NCI-H1092 treated with DMSO at 0.1 percent for 48 hours (cell line): ENCODE measurements at regions not wholly inside any gene's neighbourhood (a gene's known extent, or its start where the extent isn't known, plus 50 kb on each side); places are given as distances from the start of the nearest gene placed in this dataset.
A peak's percentile ranks its signal among the peaks of the same experiment; 100 is the strongest.

Experiments used
- DNase-seq: peaks from one replicate; lab custom pipeline; 2025; lab: John Stamatoyannopoulos, UW

DNA sequence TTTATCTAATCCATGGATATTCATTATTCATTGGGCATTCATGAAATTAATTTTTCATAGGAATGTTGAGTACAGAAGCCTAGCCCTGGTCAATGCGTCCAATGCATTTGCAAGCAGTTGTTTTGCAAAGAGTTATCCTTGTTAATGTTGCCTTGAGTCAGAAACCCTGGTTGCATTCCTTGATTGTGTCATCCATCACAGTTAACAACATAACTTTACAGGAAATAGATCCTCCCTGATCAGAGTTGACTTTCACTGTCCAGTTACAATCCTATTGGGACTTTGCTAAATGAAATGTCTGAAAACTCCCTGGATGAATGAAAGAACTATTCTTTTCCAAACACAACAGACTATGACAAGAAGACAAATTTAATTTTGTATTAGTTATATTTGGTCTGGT is 924.3 kb upstream of the SLIT2 start:
- DNase-seq = no peak

DNA sequence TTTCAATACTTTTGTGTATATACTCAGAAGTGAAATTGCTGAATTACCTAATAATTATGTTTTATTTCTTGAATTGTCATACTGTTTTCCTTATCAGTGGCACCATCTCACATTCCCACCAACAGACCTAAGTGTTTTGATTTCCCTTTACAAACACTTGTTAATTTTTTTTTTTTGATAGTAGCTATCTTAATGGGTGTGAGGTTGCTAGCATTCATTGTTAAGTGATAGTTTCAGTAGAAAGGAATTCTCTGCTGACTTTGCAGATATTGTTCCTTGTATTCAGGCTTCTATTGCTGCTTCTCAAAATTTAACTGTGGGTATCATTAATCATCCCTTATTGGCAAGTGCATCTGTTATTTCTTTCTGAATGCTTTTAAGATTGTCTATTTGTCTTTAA is 927.5 kb upstream of the SLIT2 start:
- peak; percentile 58 for DNase-seq

- peak; percentile 74 for DNase-seq
These were observed 932.1 kb upstream of the SLIT2 start for GRCh38 chr4:19319607-19320006.

GRCh38 chr4:19317377-19317776 is 934.3 kb upstream of the SLIT2 start:
- DNase-seq = no peak

- DNase-seq = no peak
These were observed 937.6 kb upstream of the SLIT2 start for GRCh38 chr4:19314116-19314515.

GRCh38 chr4:19309378-19309777 is 942.3 kb upstream of the SLIT2 start:
- peak; percentile 5 for DNase-seq

- DNase-seq = no peak
These were observed 947.7 kb upstream of the SLIT2 start for GRCh38 chr4:19304028-19304427.

DNA sequence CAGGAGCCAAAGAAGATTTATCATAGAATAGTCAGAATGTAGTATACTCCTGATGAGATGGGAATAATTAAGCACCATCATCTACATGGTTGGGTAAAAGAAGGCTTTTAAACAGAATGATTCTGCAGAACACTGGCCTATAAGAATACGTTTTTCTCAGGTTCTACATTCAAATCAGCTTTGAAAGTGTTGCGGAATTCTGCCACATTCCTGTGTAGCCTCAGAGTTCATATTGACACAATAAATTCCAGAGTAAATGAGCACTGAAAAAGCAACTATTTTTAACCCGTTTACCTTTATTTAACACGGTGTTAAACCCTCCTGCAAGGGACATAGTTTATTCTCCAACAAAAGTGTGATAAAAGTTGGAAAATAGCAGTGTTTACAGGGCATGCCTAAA is 950.2 kb upstream of the SLIT2 start:
- no peak for DNase-seq

DNA sequence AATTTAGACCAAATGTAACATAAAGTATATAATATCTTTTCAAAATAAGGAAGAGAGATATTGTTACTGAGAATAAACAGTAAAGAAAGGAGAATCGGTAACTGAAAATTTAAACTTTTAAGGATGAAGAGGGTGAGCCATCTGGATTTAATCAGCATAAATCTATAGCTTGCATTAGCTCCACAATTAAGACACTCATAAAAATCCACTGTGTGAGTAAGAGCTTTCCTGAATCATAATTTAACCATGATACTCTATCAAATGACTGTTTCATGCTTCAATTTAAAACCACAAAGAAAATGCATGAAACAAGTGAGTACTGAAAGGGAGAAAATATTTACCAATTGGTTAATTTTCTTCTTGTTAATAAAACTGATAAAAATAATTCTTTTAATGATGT is 951.5 kb upstream of the SLIT2 start:
- no peak for DNase-seq

DNA sequence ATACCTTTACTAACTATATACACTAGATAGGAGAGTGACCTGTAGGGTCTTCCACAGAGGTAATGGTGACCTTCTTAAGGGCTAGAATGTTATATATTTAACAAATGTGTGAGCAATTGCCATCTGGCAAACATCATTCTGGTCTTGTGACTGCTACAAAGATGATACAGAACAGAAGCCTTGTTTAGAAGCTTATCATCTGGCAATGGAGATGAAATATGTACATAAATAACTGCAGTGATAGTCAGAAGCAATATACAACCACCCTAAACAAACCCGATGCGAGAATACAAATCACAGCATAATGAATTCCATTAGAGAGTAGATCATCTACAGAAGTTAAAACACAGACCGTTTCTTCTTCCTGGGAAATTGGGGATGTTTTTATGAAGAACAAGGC is 952.7 kb upstream of the SLIT2 start:
- no peak for DNase-seq

- DNase-seq = no peak
These were observed 957.9 kb upstream of the SLIT2 start for GRCh38 chr4:19293781-19294180.

DNA sequence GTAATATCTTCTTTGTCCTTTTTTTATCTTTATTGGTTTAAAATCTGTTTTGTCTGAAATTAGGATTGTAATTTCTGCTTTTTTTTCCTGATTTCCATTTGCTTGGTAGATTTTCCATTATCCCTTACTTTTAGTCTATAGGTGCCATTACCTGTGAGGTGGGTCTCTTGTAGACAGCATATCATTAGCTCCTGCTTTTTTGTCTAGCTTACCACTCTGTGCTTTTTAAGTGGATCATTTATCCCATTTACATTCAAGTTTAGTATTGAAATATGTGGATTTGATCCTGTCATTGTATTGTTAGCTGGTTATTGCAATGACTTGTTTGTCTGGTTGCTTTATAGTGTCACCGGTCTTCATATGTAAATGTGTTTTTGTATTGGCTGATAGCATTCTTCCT is 958.6 kb upstream of the SLIT2 start:
- no peak for DNase-seq

DNA sequence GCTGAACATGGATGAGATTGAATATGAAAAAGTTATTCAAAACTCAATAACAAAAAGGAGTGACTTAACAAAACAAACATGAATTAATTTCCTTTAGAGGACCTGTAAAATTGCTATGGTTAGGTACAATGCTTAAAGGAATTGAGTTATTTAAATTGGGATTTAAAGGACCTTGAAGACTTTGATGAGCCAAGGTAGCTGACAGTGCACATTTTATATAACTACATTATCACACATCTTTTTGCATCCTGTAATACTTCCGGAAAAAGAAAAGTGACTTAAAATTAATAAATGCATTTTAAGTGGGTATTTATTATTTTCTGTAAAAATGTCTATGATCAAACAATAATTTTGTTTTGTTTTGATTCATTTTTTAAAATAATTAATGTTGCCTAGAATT is 964.8 kb upstream of the SLIT2 start:
- DNase-seq = no peak

DNA sequence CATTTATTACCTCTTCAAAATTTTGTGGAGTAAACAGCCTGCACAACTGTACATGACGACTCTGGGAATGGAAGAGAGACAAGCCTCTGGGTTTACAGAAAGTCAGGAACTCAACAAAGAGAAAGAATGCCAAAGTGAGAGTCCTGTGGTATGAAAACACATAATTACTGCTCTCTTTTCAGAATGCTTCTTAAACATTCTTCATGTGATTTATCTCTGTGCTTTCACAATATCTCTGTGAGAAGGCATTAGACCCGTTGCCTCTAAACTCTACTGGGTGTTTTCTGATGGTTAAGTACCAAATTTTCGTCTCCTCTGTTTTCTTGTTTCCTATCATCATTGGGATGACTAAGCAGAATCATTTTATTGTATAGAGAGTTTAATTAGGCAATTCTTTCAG is 966.6 kb upstream of the SLIT2 start:
- no peak for DNase-seq

DNA sequence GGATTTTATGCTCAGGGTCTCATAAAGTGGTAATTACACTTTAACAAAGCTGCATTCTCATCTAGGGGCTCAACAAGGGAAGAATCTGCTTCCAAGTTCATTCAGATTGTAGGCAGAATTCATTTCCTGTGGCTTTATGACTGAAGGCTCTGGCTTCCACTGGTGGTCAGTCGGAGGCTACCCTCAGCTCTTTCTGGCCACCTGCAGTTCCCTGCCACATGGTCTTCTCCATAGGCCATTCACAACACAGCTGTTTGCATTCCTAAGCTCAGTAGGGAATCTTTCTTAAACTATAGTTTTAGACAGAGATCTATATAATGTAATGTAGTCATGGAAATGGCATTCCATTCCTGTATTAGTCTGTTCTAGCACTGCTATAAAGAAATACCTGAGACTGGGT is 973.0 kb upstream of the SLIT2 start:
- no peak for DNase-seq

DNA sequence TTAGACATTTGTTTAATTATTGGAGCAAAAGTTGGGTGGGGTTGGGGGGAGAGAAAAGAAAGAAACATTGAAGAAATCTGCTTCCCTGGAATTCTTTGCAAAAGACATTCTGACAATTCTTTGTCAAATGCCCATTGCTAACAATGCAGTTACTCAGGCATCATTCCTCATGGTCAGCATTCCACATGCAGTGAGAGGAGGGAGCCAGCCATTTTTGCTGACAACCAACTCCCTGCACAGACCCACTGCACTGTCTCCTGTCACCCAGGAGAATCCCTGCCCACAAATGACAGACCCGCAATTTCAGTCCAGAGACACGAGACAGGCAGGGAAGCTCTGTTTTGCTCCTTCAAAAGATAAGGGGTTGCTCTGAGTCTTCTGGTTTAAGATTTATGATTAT is 985.1 kb upstream of the SLIT2 start:
- DNase-seq = no peak

DNA sequence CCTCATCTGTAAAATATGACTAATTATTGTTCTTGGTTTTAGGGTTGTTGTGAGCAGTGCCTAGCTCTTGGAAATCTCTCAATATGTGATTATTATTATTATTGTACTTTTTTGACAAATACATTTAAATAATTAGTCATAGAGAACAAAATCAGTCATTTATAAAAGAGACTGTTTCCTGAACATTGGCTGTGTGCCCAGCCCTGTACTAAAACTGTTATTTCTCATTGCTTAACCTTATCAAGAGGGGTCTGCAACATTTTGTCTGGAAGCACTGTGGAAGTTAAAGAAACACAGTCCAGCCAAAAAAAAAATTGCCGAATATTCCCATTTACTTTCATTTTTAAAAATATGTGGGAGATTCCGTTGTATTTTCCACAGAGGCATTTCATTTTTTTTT is 989.2 kb upstream of the SLIT2 start:
- no peak for DNase-seq

GRCh38 chr4:19260346-19260745 is 991.4 kb upstream of the SLIT2 start:
- no peak for DNase-seq

- no peak for DNase-seq
These were observed 991.8 kb upstream of the SLIT2 start for GRCh38 chr4:19259920-19260319.

DNA sequence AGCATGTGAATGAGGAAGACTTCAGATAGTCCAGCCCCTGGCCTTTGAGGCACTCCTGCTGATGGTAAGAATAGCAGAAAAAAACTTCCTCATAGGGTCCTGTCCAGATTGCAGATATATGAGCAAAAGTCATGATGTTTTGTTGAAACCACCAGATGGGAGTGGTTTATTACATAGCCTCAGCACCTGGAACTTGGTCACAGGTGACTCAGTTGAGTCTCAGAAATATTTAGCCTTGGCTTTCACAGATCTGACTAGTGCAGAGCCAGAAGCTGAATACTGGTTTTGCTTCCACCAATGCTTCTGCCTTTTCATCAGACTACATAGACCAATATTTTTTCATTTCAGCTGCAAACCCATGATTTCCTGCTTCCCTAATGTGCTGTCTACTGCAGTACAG is 994.9 kb upstream of the SLIT2 start:
- no peak for DNase-seq

DNA sequence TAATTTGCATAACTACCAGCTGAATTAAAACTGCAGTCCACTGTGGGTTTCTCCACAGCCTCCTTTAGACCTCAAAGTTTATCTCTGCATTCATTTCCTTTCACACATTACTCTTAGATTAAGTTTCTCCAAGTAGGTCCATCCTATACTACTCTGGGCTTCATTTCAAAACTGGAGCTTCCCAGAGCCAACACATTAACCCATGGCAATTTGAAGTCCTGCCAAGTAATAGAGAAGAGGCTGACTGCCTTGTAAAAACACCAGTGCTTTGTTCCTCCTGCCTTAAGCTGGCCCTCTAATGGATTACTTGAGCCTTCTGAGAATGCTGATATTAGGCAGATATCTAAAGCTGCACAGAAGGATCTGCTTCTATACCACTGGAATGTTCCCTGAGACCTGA is 997.2 kb upstream of the SLIT2 start:
- DNase-seq = peak; percentile 10

- DNase-seq = no peak
These were observed 1003.7 kb upstream of the SLIT2 start for GRCh38 chr4:19248023-19248422.

DNA sequence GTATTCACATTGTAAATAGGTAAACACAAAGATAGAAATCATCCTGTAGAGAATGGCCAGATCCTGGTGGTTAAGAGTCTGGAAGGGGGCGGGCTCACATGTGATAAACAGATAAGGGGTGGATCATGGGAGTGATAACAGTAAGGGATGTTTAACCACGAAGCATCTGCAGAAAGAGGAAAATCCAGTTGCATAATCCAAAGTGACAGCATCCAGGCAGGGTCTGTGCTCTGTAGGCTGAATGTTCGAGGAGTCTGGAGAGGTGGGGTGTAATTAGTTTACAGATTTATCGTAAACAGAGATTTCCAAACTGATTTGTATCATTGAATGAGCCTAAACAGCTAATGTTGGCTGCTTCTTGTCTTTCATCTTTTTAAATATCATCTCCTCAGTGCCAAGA is 1009.8 kb upstream of the SLIT2 start:
- no peak for DNase-seq

DNA sequence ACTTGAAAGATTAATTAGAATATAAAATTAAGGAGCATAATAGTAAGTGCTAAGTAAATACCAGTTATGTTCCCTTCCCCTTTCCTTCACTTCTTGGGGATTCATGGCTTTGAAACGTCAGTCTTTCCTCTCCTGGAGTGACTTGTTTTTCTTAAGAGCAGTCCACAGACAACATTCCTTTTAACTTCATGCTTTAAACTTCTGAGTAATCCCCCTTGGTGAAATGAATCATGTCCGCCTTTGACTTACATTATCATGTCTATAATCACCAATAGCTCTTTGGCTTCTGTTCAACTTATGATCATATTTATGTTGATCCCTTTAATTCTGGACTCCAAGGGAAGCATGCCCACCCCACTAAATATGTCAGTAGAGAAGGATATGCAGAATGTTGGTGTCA is 1012.1 kb upstream of the SLIT2 start:
- no peak for DNase-seq

- no peak for DNase-seq
These were observed 1015.2 kb upstream of the SLIT2 start for GRCh38 chr4:19236473-19236872.
